K562 (cell line): ENCODE measurements at regions not wholly inside any gene's neighbourhood (a gene's known extent, or its start where the extent isn't known, plus 50 kb on each side); places are given as distances from the start of the nearest gene placed in this dataset.

ENCODE experiments used
- ATAC-seq: fragments of 200-7000 bp; cut with Tn5 transposase; 3 replicates; pipeline ENCODE4 v1.9.1; 2020; ENCODE audit warnings: moderate library complexity
- BruUV-seq: library from RNA; stranded (reverse); fragments of 400-500 nt; replicated peaks from 2 replicates; lab custom pipeline; 2021; lab: Mats Ljungman, UMichigan
- CTCF ChIA-PET: fragments of 300-600 bp; formaldehyde crosslinking; extraction: SDS; loops from one replicate; lab custom pipeline; 2021; ENCODE audit warnings: low intra/inter-chr PET ratio; lab: Yijun Ruan, JAX
- POLR2A ChIA-PET: fragments of 300-600, 350-650 bp; sonication (Branson Sonifier 250); formaldehyde crosslinking; extraction: SDS; loops from one replicate; lab custom pipeline; 2021; ENCODE audit warnings: antibody characterized with exemption, inconsistent platforms; lab: Yijun Ruan, JAX
- DNase-seq, 4 experiments: peaks; one replicate each; pipeline versions ENCODE4 v3.0.0 to v3.0.0-alpha.2; 2011 to 2018; ENCODE audit warnings: low spot score in 3 of 4, mixed read lengths in 3 of 4; ENCODE audit errors: extremely low read depth in 1 of 4
- FAIRE-seq: peaks from 2 replicates; lab custom pipeline; 2011; peaks lifted over from hg19 to GRCh38; lab: Jason Lieb, UNC
- H2AFZ ChIP-seq: 2 replicates; pipeline ENCODE4 v1.6.0; 2011; ENCODE audit warnings: low read depth, low read length, control low read depth, inconsistent platforms
- H3K27ac ChIP-seq: fragments of 200-600 bp; 3 replicates; pipeline ENCODE4 v1.8.0; 2011; ENCODE audit warnings: low read depth, mild to moderate bottlenecking, control low read depth, inconsistent platforms, low read length, moderate library complexity, mixed read lengths; ENCODE audit errors: extremely low read depth
- H3K27me3 ChIP-seq, 2 experiments: fragments of 300-600 bp in 1 of 2; 2 replicates in 1 of 2; 3 replicates in 1 of 2; pipeline versions ENCODE4 v1.6.0 to v1.8.0; 2011; ENCODE audit warnings: inconsistent platforms in 2 of 2, low read length in 2 of 2, mild to moderate bottlenecking in 1 of 2, mixed read lengths in 1 of 2, moderate library complexity in 1 of 2; ENCODE audit not compliant: control insufficient read depth in 2 of 2, insufficient read depth in 2 of 2
- H3K36me3 ChIP-seq: fragments of 300-600 bp; 3 replicates; pipeline ENCODE4 v1.8.0; 2011; ENCODE audit warnings: mild to moderate bottlenecking, low read length, inconsistent platforms; ENCODE audit not compliant: control insufficient read depth, insufficient read depth
- H3K4me1 ChIP-seq, 2 experiments: fragments of 200-600 bp in 1 of 2; replicated peaks in 1 of 2; 2 replicates in 1 of 2; 3 replicates in 1 of 2; pipeline versions ENCODE4 v1.5.1 to v1.8.0; 2011; ENCODE audit warnings: inconsistent platforms in 2 of 2, low read length in 2 of 2, mild to moderate bottlenecking in 1 of 2, mixed read lengths in 1 of 2, moderate library complexity in 1 of 2; ENCODE audit not compliant: control insufficient read depth in 2 of 2, insufficient read depth in 2 of 2
- H3K4me2 ChIP-seq: 2 replicates; pipeline ENCODE4 v1.6.1; 2011; ENCODE audit warnings: low read length, control low read depth, inconsistent platforms, mixed read lengths; ENCODE audit not compliant: insufficient read depth
- H3K4me3 ChIP-seq: fragments of 200-600 bp; sonication (generic), shearing (Covaris generic); 2 replicates; pipeline ENCODE4 v1.5.1; 2016; ENCODE audit warnings: control low read depth, inconsistent platforms
- H3K79me2 ChIP-seq: fragments of 200-600 bp; 3 replicates; pipeline ENCODE4 v1.8.0; 2011; ENCODE audit warnings: low read length, inconsistent platforms; ENCODE audit not compliant: control insufficient read depth, insufficient read depth
- H3K9ac ChIP-seq, 2 experiments: 2 replicates each; pipeline versions ENCODE4 v1.6.0 to v1.6.1; 2011; ENCODE audit warnings: low read depth in 2 of 2, low read length in 2 of 2, control low read depth in 1 of 2, inconsistent platforms in 1 of 2, mild to moderate bottlenecking in 1 of 2, mixed read lengths in 1 of 2; ENCODE audit not compliant: insufficient read depth in 1 of 2
- H3K9me1 ChIP-seq: one replicate; pipeline ENCODE4 v1.6.0; 2011; ENCODE audit warnings: inconsistent platforms, mild to moderate bottlenecking, low read length, moderate library complexity; ENCODE audit not compliant: control insufficient read depth, insufficient read depth
- H3K9me3 ChIP-seq: replicated peaks from 2 replicates; pipeline ENCODE4 v1.5.1; 2011; ENCODE audit warnings: low read depth, low read length, inconsistent platforms; ENCODE audit not compliant: control insufficient read depth, insufficient read depth
- H4K20me1 ChIP-seq: replicated peaks from 2 replicates; pipeline ENCODE4 v1.6.1; 2011; ENCODE audit warnings: low read length, inconsistent platforms, mixed read lengths; ENCODE audit not compliant: control insufficient read depth, insufficient read depth
- ATF7 ChIP-seq: fragments of 450-650 bp; IDR thresholded peaks from 2 replicates; pipeline ENCODE4 v1.7.1; 2014; ENCODE audit warnings: mild to moderate bottlenecking, moderate library complexity
- CBFA2T3 ChIP-seq: fragments of 450-650 bp; IDR thresholded peaks from 2 replicates; pipeline ENCODE4 v1.6.1; 2017
- CCNT2 ChIP-seq: IDR thresholded peaks from 2 replicates; pipeline ENCODE4 v1.6.1; 2011; ENCODE audit warnings: borderline replicate concordance, low read depth, mild to moderate bottlenecking, moderate library complexity, mixed read lengths, low read length; ENCODE audit not compliant: insufficient read length; ENCODE audit errors: extremely low read depth
- DACH1 ChIP-seq: fragments of 450-650 bp; IDR thresholded peaks from 2 replicates; pipeline ENCODE4 v1.6.1; 2018; ENCODE audit not compliant: partially characterized antibody
- ESRRA ChIP-seq: fragments of 450-650 bp; IDR thresholded peaks from 2 replicates; pipeline ENCODE4 v1.6.1; 2014; ENCODE audit warnings: low read depth, mild to moderate bottlenecking, moderate library complexity, borderline replicate concordance
- FOXK1 ChIP-seq: sonication (generic); formaldehyde crosslinking; IDR thresholded peaks from 2 replicates; pipeline ENCODE4 v1.8.0; 2022; ENCODE audit warnings: missing genetic modification reagents, mild to moderate bottlenecking, borderline replicate concordance
- GATAD2A ChIP-seq: fragments of 450-650 bp; IDR thresholded peaks from 2 replicates; pipeline ENCODE4 v1.6.1; 2017
- HDAC8 ChIP-seq: fragments of 450-650 bp; IDR thresholded peaks from 2 replicates; pipeline ENCODE4 v1.6.1; 2016; ENCODE audit warnings: mild to moderate bottlenecking, missing genetic modification characterization, moderate library complexity, missing compliant biosample characterization
- MYNN ChIP-seq, 2 experiments: sonication (generic); formaldehyde crosslinking in 1 of 2; IDR thresholded peaks; 2 replicates each; pipeline versions ENCODE4 v1.5.0 to v1.6.1; 2016 to 2020; ENCODE audit warnings: antibody characterized with exemption in 1 of 2, missing genetic modification reagents in 1 of 2
- NBN ChIP-seq: fragments of 450-650 bp; IDR thresholded peaks from 2 replicates; pipeline ENCODE4 v1.6.1; 2016; ENCODE audit warnings: low read depth, mild to moderate bottlenecking
- RERE ChIP-seq: sonication (generic); formaldehyde crosslinking; IDR thresholded peaks from 2 replicates; pipeline ENCODE4 v1.8.0; 2023; ENCODE audit warnings: missing genetic modification reagents, mild to moderate bottlenecking, borderline replicate concordance
- SIX5 ChIP-seq, 2 experiments: IDR thresholded peaks; 2 replicates each; pipeline ENCODE4 v1.6.1; 2011; ENCODE audit warnings: low read length in 2 of 2, borderline replicate concordance in 1 of 2, low read depth in 1 of 2, mild to moderate bottlenecking in 1 of 2, moderate library complexity in 1 of 2; ENCODE audit not compliant: insufficient read depth in 1 of 2
- U2AF1 ChIP-seq: fragments of 200-400 bp; formaldehyde crosslinking; optimal IDR thresholded peaks from 2 replicates; pipeline ENCODE3; 2017; ENCODE audit warnings: mild to moderate bottlenecking, low read depth, low read length, moderate library complexity
- ZNF23 ChIP-seq: fragments of 250-450 bp; sonication (Bioruptor Pico); IDR thresholded peaks from 2 replicates; pipeline ENCODE4 v1.4.0; 2020; ENCODE audit warnings: mild to moderate bottlenecking
- ZNF707 ChIP-seq: fragments of 250-450 bp; sonication (Bioruptor Pico); conservative IDR thresholded peaks from 2 replicates; pipeline ENCODE4 v1.8.0; 2022; ENCODE audit warnings: inconsistent platforms, mild to moderate bottlenecking, moderate library complexity
- WGBS: fragments of 100-300 bp; shearing (Covaris generic); methylation state at CpG from one replicate; pipeline ENCODE4 v1.1.6; 2016; ENCODE audit warnings: low coverage, mixed read lengths; ENCODE audit not compliant: insufficient coverage; ENCODE audit errors: missing lambda C conversion rate; 5-methylcytosine and 5-hydroxymethylcytosine counted together
- in situ Hi-C: fragments of 300-500 bp; cut with MboI; formaldehyde crosslinking; loops from 4 replicates; pipeline ENCODE4 v1.15.0; 2018; ENCODE audit warnings: inconsistent platforms, mixed read lengths
- intact Hi-C: fragments of 100-400 bp; cut with micrococcal nuclease; formaldehyde crosslinking; loops from 2 replicates; pipeline ENCODE4 v1.14.2; 2022
- TF ChIP-seq, protein P1 (sequence below): fragments of 450-650 bp; IDR thresholded peaks from 2 replicates; pipeline ENCODE4 v1.6.1; 2018; ENCODE audit warnings: mild to moderate bottlenecking, low read depth; ENCODE audit not compliant: partially characterized antibody
- TF ChIP-seq, protein P2 (sequence below): fragments of 450-650 bp; formaldehyde crosslinking; IDR thresholded peaks from 2 replicates; pipeline ENCODE4 v1.4.0; 2022; ENCODE audit warnings: missing genetic modification characterization

- Histone ChIP-seq H2AFZ (no peak overlapping the region), H3K4me2 (no peak overlapping the region), H3K9me1 (no peaks in the 10 kb centered on the region), H3K4me1 (no peaks in the 10 kb centered on the region), H3K9ac (no peak overlapping the region), H4K20me1 (no peaks in the 10 kb centered on the region), H3K27ac (no peak overlapping the region), H3K9me3 (no peaks in the 10 kb centered on the region), H3K79me2 (no peaks in the 10 kb centered on the region), H3K27me3 (no peaks in the 10 kb centered on the region), H3K36me3 (no peaks in the 10 kb centered on the region), H3K4me3 (no peak overlapping the region)
- BruUV-seq, result no TSS peak
- no peak for DNase-seq
- POLR2A ChIA-PET, result no interaction called here
- CTCF ChIA-PET, result no interaction called here
- FAIRE-seq, result no peak
- 5% methylated on average over 4 of the region's 4 CpGs for WGBS
- ATAC-seq, result no peak
- intact Hi-C loops (no loop called here), in situ Hi-C loops (no loop called here)
- TF ChIP-seq ESRRA, result no peak
- no peak for TF ChIP-seq RERE
- TF ChIP-seq, protein P1, sequence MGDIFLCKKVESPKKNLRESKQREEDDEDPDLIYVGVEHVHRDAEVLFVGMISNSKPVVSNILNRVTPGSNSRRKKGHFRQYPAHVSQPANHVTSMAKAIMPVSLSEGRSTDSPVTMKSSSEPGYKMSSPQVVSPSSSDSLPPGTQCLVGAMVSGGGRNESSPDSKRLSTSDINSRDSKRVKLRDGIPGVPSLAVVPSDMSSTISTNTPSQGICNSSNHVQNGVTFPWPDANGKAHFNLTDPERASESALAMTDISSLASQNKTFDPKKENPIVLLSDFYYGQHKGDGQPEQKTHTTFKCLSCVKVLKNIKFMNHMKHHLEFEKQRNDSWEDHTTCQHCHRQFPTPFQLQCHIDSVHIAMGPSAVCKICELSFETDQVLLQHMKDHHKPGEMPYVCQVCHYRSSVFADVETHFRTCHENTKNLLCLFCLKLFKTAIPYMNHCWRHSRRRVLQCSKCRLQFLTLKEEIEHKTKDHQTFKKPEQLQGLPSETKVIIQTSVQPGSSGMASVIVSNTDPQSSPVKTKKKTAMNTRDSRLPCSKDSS, result no peak
- TF ChIP-seq, protein P2, sequence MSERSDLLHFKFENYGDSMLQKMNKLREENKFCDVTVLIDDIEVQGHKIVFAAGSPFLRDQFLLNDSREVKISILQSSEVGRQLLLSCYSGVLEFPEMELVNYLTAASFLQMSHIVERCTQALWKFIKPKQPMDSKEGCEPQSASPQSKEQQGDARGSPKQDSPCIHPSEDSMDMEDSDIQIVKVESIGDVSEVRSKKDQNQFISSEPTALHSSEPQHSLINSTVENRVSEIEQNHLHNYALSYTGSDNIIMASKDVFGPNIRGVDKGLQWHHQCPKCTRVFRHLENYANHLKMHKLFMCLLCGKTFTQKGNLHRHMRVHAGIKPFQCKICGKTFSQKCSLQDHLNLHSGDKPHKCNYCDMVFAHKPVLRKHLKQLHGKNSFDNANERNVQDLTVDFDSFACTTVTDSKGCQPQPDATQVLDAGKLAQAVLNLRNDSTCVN (CRISPR knock-in tag), result no peak
- TF ChIP-seq HDAC8 (tag), result no peak
- TF ChIP-seq SIX5 (IDR thresholded peaks at IDR 0.05; ENCODE audit: borderline replicate concordance in 1 of 2, insufficient read depth in 1 of 2, low read depth in 1 of 2, low read length in 2 of 2), result no peak
- no peak for TF ChIP-seq DACH1
- TF ChIP-seq FOXK1 (CRISPR knock-in tag), result no peak
- TF ChIP-seq U2AF1, result no peak
- TF ChIP-seq ATF7, result no peak
- TF ChIP-seq CCNT2, result no peak
- TF ChIP-seq CBFA2T3, result no peak
- no peak for TF ChIP-seq ZNF707 (CRISPR knock-in tag)
- TF ChIP-seq MYNN (IDR thresholded peaks at IDR 0.05), result no peak
- no peak for TF ChIP-seq MYNN (CRISPR knock-in tag; IDR thresholded peaks at IDR 0.05)
- TF ChIP-seq ZNF23, result no peak
- TF ChIP-seq GATAD2A, result no peak
- no peak for TF ChIP-seq NBN
These were observed 404.1 kb downstream of the CNTNAP4 start for GRCh38 chr16:76681296-76681695.
